Stomach smooth muscle (tissue), 2 donors: ENCODE measurements at regions not wholly inside any gene's neighbourhood (a gene's known extent, or its start where the extent isn't known, plus 50 kb on each side); places are given as distances from the start of the nearest gene placed in this dataset.
"Not testable (repeated sequence)": the region's sequence is repeated elsewhere in the genome, so short reads cannot be mapped to it uniquely, and the experiment has no call there.

Experiments used
- H3K27ac ChIP-seq: one replicate; pipeline ENCODE4 v1.7.0; 2013; ENCODE audit warnings: mild to moderate bottlenecking, low read length, inconsistent platforms
- H3K27me3 ChIP-seq, 2 donors: one replicate each; pipeline ENCODE4 v1.7.0; 2013; ENCODE audit warnings: low read length in 2 of 2; ENCODE audit not compliant: insufficient read depth in 2 of 2, control insufficient read depth in 1 of 2
- H3K36me3 ChIP-seq, 2 donors: one replicate each; pipeline ENCODE4 v1.7.0; 2013; ENCODE audit warnings: low read length in 2 of 2; ENCODE audit not compliant: control insufficient read depth in 2 of 2, insufficient read depth in 2 of 2
- H3K4me1 ChIP-seq: one replicate; pipeline ENCODE4 v1.7.0; 2013; ENCODE audit warnings: low read length; ENCODE audit not compliant: control insufficient read depth, insufficient read depth
- H3K4me3 ChIP-seq, 2 donors: one replicate each; pipeline ENCODE4 v1.7.0; 2013; ENCODE audit warnings: low read length in 2 of 2
- H3K9ac ChIP-seq, 2 donors: one replicate each; pipeline ENCODE4 v1.7.0; 2013; ENCODE audit warnings: low read length in 2 of 2, mild to moderate bottlenecking in 1 of 2
- H3K9me3 ChIP-seq, 2 donors: one replicate each; pipeline ENCODE4 v1.7.0; 2013; ENCODE audit warnings: low read length in 2 of 2; ENCODE audit not compliant: control insufficient read depth in 2 of 2
- donor health status: healthy.
- donor health status: Pancreatic carcinoma.

- H3K4me1 ChIP-seq, result peaks cover 18% of the 10 kb centered on the region
- H3K27me3 ChIP-seq, result no peaks in the 10 kb centered on the region
- no peak overlapping the region for H3K9ac ChIP-seq
- peaks cover 0 to 4% of the 10 kb centered on the region in 2 donors for H3K9me3 ChIP-seq
- no peaks in the 10 kb centered on the region for H3K36me3 ChIP-seq
- no peak overlapping the region for H3K27ac ChIP-seq
- H3K4me3 ChIP-seq, result no peak overlapping the region
These were observed 138.2 kb upstream of the NCOR2 start for GRCh38 chr12:124705545-124706138.

- Histone ChIP-seq H3K9me3 (peaks cover 0 to 4% of the 10 kb centered on the region in 2 donors), H3K4me3 (no peak overlapping the region), H3K4me1 (peaks cover 13% of the 10 kb centered on the region), H3K9ac (no peak overlapping the region), H3K27me3 (no peaks in the 10 kb centered on the region), H3K27ac (no peak overlapping the region), H3K36me3 (no peaks in the 10 kb centered on the region)
These were observed 137.2 kb upstream of the NCOR2 start for GRCh38 chr12:124704619-124705018.

GRCh38 chr12:124703856-124704255 is 136.4 kb upstream of the NCOR2 start:
- Histone ChIP-seq H3K9ac (no peak overlapping the region), H3K4me3 (no peak overlapping the region), H3K27ac (no peak overlapping the region), H3K9me3 (peaks cover 0 to 4% of the 10 kb centered on the region in 2 donors), H3K36me3 (no peaks in the 10 kb centered on the region), H3K4me1 (peaks cover 12% of the 10 kb centered on the region), H3K27me3 (no peaks in the 10 kb centered on the region)

GRCh38 chr12:124702736-124703135 is 135.3 kb upstream of the NCOR2 start:
- no peak overlapping the region for H3K4me3 ChIP-seq
- no peak overlapping the region for H3K27ac ChIP-seq

GRCh38 chr12:124700810-124701592 is 133.6 kb upstream of the NCOR2 start:
- H3K9ac ChIP-seq, result no peak overlapping the region
- no peaks in the 10 kb centered on the region for H3K27me3 ChIP-seq
- no peak overlapping the region for H3K27ac ChIP-seq
- peaks cover 13% of the 10 kb centered on the region for H3K4me1 ChIP-seq
- H3K9me3 ChIP-seq, result no peaks in the 10 kb centered on the region
- no peaks in the 10 kb centered on the region for H3K36me3 ChIP-seq
- H3K4me3 ChIP-seq, result no peak overlapping the region

More at GRCh38 chr12:124702736-124703135, 135.3 kb upstream of the NCOR2 start:
- Histone ChIP-seq H3K36me3 (no peaks in the 10 kb centered on the region), H3K9me3 (peaks cover 0 to 3% of the 10 kb centered on the region in 2 donors), H3K4me1 (peaks cover 13% of the 10 kb centered on the region), H3K9ac (no peak overlapping the region), H3K27me3 (no peaks in the 10 kb centered on the region)

GRCh38 chr12:124699909-124700308 is 132.5 kb upstream of the NCOR2 start:
- Histone ChIP-seq H3K4me1 (peaks cover 16% of the 10 kb centered on the region), H3K27ac (no peak overlapping the region), H3K36me3 (no peaks in the 10 kb centered on the region), H3K27me3 (no peaks in the 10 kb centered on the region), H3K4me3 (no peak overlapping the region), H3K9me3 (no peaks in the 10 kb centered on the region), H3K9ac (no peak overlapping the region)

- H3K4me1 ChIP-seq, result peaks cover 16% of the 10 kb centered on the region
- H3K9ac ChIP-seq, result no peak overlapping the region
- H3K9me3 ChIP-seq, result no peaks in the 10 kb centered on the region
- no peak overlapping the region for H3K27ac ChIP-seq
- no peaks in the 10 kb centered on the region for H3K27me3 ChIP-seq
- no peak overlapping the region for H3K4me3 ChIP-seq
- no peaks in the 10 kb centered on the region for H3K36me3 ChIP-seq
These were observed 131.5 kb upstream of the NCOR2 start for GRCh38 chr12:124698998-124699305.

GRCh38 chr12:124698211-124698997 is 131.0 kb upstream of the NCOR2 start:
- H3K27ac ChIP-seq, result no peak overlapping the region
- no peak overlapping the region for H3K9ac ChIP-seq
- H3K27me3 ChIP-seq, result no peaks in the 10 kb centered on the region
- H3K36me3 ChIP-seq, result no peaks in the 10 kb centered on the region
- no peaks in the 10 kb centered on the region for H3K9me3 ChIP-seq
- H3K4me3 ChIP-seq, result no peak overlapping the region
- peaks cover 16% of the 10 kb centered on the region for H3K4me1 ChIP-seq

- H3K27ac ChIP-seq, H3K4me3 ChIP-seq, H3K27me3 ChIP-seq, H3K9ac ChIP-seq, H3K9me3 ChIP-seq, H3K36me3 ChIP-seq: not testable (repeated sequence)
- H3K4me1 ChIP-seq, result peaks cover 16% of the 10 kb centered on the region
These were observed 130.3 kb upstream of the NCOR2 start for GRCh38 chr12:124697722-124698121.

GRCh38 chr12:124696693-124697476 is 129.5 kb upstream of the NCOR2 start:
- Histone ChIP-seq H3K4me3 (no peak overlapping the region), H3K27me3 (no peaks in the 10 kb centered on the region), H3K4me1 (peaks cover 16% of the 10 kb centered on the region), H3K27ac (no peak overlapping the region), H3K9me3 (peaks cover 5 to 10% of the 10 kb centered on the region in 2 donors), H3K9ac (no peak overlapping the region), H3K36me3 (no peaks in the 10 kb centered on the region)
